ENCODE measurements at regions not wholly inside any gene's neighbourhood (a gene's known extent, or its start where the extent isn't known, plus 50 kb on each side); places are given as distances from the start of the nearest gene placed in this dataset.

GRCh38 chr10:44157574-44157973 lies 227.3 kb downstream of the CXCL12 start:
- CTCF ChIA-PET: no interaction called here
- ATAC-seq (no peak), DNase-seq (ENCODE audit: low read depth, low spot score) (no peak)
- no peak overlapping the region for H3K27ac ChIP-seq (ENCODE audit: low read depth, low read length)
- H3K4me3 ChIP-seq (replicated peaks in 1 of 2; ENCODE audit: low read depth in 1 of 2, low read length in 2 of 2): no peak overlapping the region
- H3K4me1 ChIP-seq (ENCODE audit: control insufficient read depth in 1 of 2, insufficient read depth in 2 of 2, low read length in 2 of 2): no peaks in the 10 kb centered on the region
- H3K9ac ChIP-seq (ENCODE audit: low read length): no peak overlapping the region
- no peak overlapping the region for H2AFZ ChIP-seq (ENCODE audit: low read depth, low read length, poor library complexity, severe bottlenecking)
- H3K4me2 ChIP-seq (ENCODE audit: low read length): no peak overlapping the region
- RAD21 ChIA-PET (ENCODE audit: low non-redundant PET in 1 of 2, low total read pairs in 2 of 2, uncharacterized antibody in 2 of 2, unreplicated experiment in 2 of 2): no interaction called here
- H4K20me1 ChIP-seq (ENCODE audit: insufficient read depth): no peaks in the 10 kb centered on the region
- H3K9me3 ChIP-seq (ENCODE audit: control insufficient read depth in 1 of 2, insufficient read depth in 1 of 2, low read depth in 1 of 2, low read length in 2 of 2): 0 out of 4 replicates have a peak, but pooled peaks cover 0 to 3% of the 10 kb centered on the region in 2 experiments
- H3K79me2 ChIP-seq (ENCODE audit: insufficient read depth, low read length): no peaks in the 10 kb centered on the region
- intact Hi-C loops (cut with micrococcal nuclease): no loop called here
- TF ChIP-seq CBX3 (IDR thresholded peaks at IDR 0.05; ENCODE audit: low read depth) (no peak), ZFX (IDR thresholded peaks at IDR 0.05) (no peak), TCF7L2 (IDR thresholded peaks at IDR 0.05; ENCODE audit: borderline replicate concordance, extremely low read depth, insufficient read depth, insufficient read length) (no peak), POLR2AphosphoS5 (IDR thresholded peaks at IDR 0.05; ENCODE audit: low read depth, low read length) (no peak), MAX (IDR thresholded peaks at IDR 0.05) (no peak), SP1 (IDR thresholded peaks at IDR 0.05; ENCODE audit: low read depth) (no peak), SRF (IDR thresholded peaks at IDR 0.05; ENCODE audit: low read depth) (no peak)
- no TSS peak for BruUV-seq (replicated peaks)
- no peaks in the 10 kb centered on the region for H3K27me3 ChIP-seq (ENCODE audit: insufficient read depth, low read length)
- POLR2A ChIA-PET: no interaction called here
- H3K9me2 ChIP-seq (ENCODE audit: insufficient read depth): no peaks in the 10 kb centered on the region
- no peaks in the 10 kb centered on the region for H3K36me3 ChIP-seq (ENCODE audit: control insufficient read depth in 1 of 2, insufficient read depth in 2 of 2, low read length in 2 of 2)

GRCh38 chr10:44154956-44155355 lies 229.9 kb downstream of the CXCL12 start:
- Histone ChIP-seq H3K9me2 (ENCODE audit: insufficient read depth) (no peaks in the 10 kb centered on the region), H3K27ac (ENCODE audit: low read depth, low read length) (no peak overlapping the region), H3K36me3 (ENCODE audit: control insufficient read depth in 1 of 2, insufficient read depth in 2 of 2, low read length in 2 of 2) (no peaks in the 10 kb centered on the region), H3K9me3 (ENCODE audit: control insufficient read depth in 1 of 2, insufficient read depth in 1 of 2, low read depth in 1 of 2, low read length in 2 of 2) (0 out of 4 replicates have a peak, but pooled peaks cover 0 to 3% of the 10 kb centered on the region in 2 experiments), H3K79me2 (ENCODE audit: insufficient read depth, low read length) (no peaks in the 10 kb centered on the region), H4K20me1 (ENCODE audit: insufficient read depth) (no peaks in the 10 kb centered on the region), H3K27me3 (ENCODE audit: insufficient read depth, low read length) (no peaks in the 10 kb centered on the region), H3K4me1 (ENCODE audit: control insufficient read depth in 1 of 2, insufficient read depth in 2 of 2, low read length in 2 of 2) (no peaks in the 10 kb centered on the region), H3K4me3 (replicated peaks in 1 of 2; ENCODE audit: low read depth in 1 of 2, low read length in 2 of 2) (no peak overlapping the region), H3K4me2 (ENCODE audit: low read length) (no peak overlapping the region), H3K9ac (ENCODE audit: low read length) (no peak overlapping the region), H2AFZ (ENCODE audit: low read depth, low read length, poor library complexity, severe bottlenecking) (no peak overlapping the region)
- TF ChIP-seq FOSL1 (IDR thresholded peaks at IDR 0.05; ENCODE audit: low read depth): no peak
- no peak for TF ChIP-seq ATF3 (IDR thresholded peaks at IDR 0.05)
- no peak for TF ChIP-seq EZH2 (IDR thresholded peaks at IDR 0.05)
- no peak for TF ChIP-seq ELF1 (IDR thresholded peaks at IDR 0.05; ENCODE audit: borderline replicate concordance, low read depth)
- TF ChIP-seq ZNF274 (IDR thresholded peaks at IDR 0.05; ENCODE audit: low read depth, low read length): no peak
- TF ChIP-seq CBX3 (IDR thresholded peaks at IDR 0.05; ENCODE audit: low read depth): no peak
- TF ChIP-seq JUND (IDR thresholded peaks at IDR 0.05): no peak
- TF ChIP-seq CTCF (IDR thresholded peaks at IDR 0.05 in 2 of 3, conservative IDR thresholded peaks at IDR 0.05 in 1 of 3; ENCODE audit: borderline replicate concordance in 1 of 3, insufficient read depth in 1 of 3, low read depth in 2 of 3, low read length in 2 of 3): no peak
- TF ChIP-seq TCF7L2 (IDR thresholded peaks at IDR 0.05; ENCODE audit: borderline replicate concordance, extremely low read depth, insufficient read depth, insufficient read length): no peak
- TF ChIP-seq EGR1 (IDR thresholded peaks at IDR 0.05; ENCODE audit: low read depth): no peak
- TF ChIP-seq SIN3A (IDR thresholded peaks at IDR 0.05; ENCODE audit: low read depth): no peak
- ChIA-PET CTCF (no interaction called here), POLR2A (no interaction called here), RAD21 (ENCODE audit: low non-redundant PET in 1 of 2, low total read pairs in 2 of 2, uncharacterized antibody in 2 of 2, unreplicated experiment in 2 of 2) (no interaction called here)
- DNase-seq (ENCODE audit: low read depth, low spot score): no peak
- intact Hi-C loops (cut with micrococcal nuclease): no loop called here
- BruUV-seq (replicated peaks): no TSS peak
- no peak for ATAC-seq

Data from HCT116 (cell line).